H1 (cell line): ENCODE measurements at regions not wholly inside any gene's neighbourhood (a gene's known extent, or its start where the extent isn't known, plus 50 kb on each side); places are given as distances from the start of the nearest gene placed in this dataset.

Experiments used
- CTCF ChIA-PET: fragments of 300-600 bp; sonication (Branson Sonifier 250); formaldehyde crosslinking; loops from one replicate; lab custom pipeline; 2021; ENCODE audit not compliant: partially characterized antibody; lab: Charles Lee
- POLR2A ChIA-PET: fragments of 300-600 bp; sonication (Branson Sonifier 250); formaldehyde crosslinking; loops from one replicate; lab custom pipeline; 2021; ENCODE audit warnings: inconsistent platforms; ENCODE audit not compliant: partially characterized antibody; lab: Charles Lee
- DNase-seq, 2 experiments: peaks; one replicate each; pipeline versions ENCODE4 v3.0.0 to v3.0.0-alpha.2; 2010 to 2022; ENCODE audit warnings: low spot score in 2 of 2, low read depth in 1 of 2, mixed read lengths in 1 of 2
- FAIRE-seq: peaks from 2 replicates; lab custom pipeline; 2011; peaks lifted over from hg19 to GRCh38; lab: Jason Lieb, UNC
- H2AFZ ChIP-seq: 2 replicates; pipeline ENCODE4 v1.8.1; 2012; ENCODE audit warnings: low read length, inconsistent platforms
- H2AK5ac ChIP-seq: 2 replicates; pipeline ENCODE4 v1.6.1; 2013; ENCODE audit warnings: low read depth, low read length
- H2BK120ac ChIP-seq: replicated peaks from 2 replicates; pipeline ENCODE3; 2013; ENCODE audit warnings: low read depth, low read length, inconsistent platforms
- H2BK12ac ChIP-seq: 2 replicates; pipeline ENCODE4 v1.6.1; 2013; ENCODE audit warnings: low read depth, low read length
- H2BK15ac ChIP-seq: 2 replicates; pipeline ENCODE4 v1.6.1; 2013; ENCODE audit warnings: low read length
- H2BK20ac ChIP-seq: 2 replicates; pipeline ENCODE4 v1.6.1; 2013; ENCODE audit warnings: low read length
- H2BK5ac ChIP-seq: 2 replicates; pipeline ENCODE4 v1.6.1; 2013; ENCODE audit warnings: low read depth, low read length
- H3K14ac ChIP-seq: 2 replicates; pipeline ENCODE4 v1.6.1; 2013; ENCODE audit warnings: inconsistent platforms; ENCODE audit not compliant: insufficient read length
- H3K18ac ChIP-seq: 2 replicates; pipeline ENCODE4 v1.6.1; 2013; ENCODE audit warnings: low read length; ENCODE audit errors: extremely low read depth
- H3K23ac ChIP-seq: 2 replicates; pipeline ENCODE4 v1.6.1; 2013; ENCODE audit warnings: inconsistent platforms; ENCODE audit not compliant: insufficient read length
- H3K23me2 ChIP-seq: 2 replicates; pipeline ENCODE4 v1.6.1; 2013; ENCODE audit warnings: low read depth, low read length
- H3K27ac ChIP-seq: 2 replicates; pipeline ENCODE4 v1.6.1; 2011; ENCODE audit warnings: low read depth, low read length, inconsistent platforms
- H3K27me3 ChIP-seq, 4 experiments: replicated peaks in 1 of 4; 1 replicate in 1 of 4; 2 replicates in 3 of 4; pipeline versions ENCODE4 v1.6.1 to v1.8.1; 2011 to 2013; ENCODE audit warnings: low read length in 3 of 4, mild to moderate bottlenecking in 3 of 4, inconsistent platforms in 2 of 4, mixed read lengths in 2 of 4, moderate library complexity in 1 of 4; ENCODE audit not compliant: control insufficient read depth in 3 of 4, insufficient read depth in 3 of 4; ENCODE audit errors: extremely low read depth in 1 of 4
- H3K36me3 ChIP-seq, 4 experiments: 2 replicates each; pipeline versions ENCODE4 v1.6.1 to v1.8.1; 2011 to 2013; ENCODE audit warnings: mild to moderate bottlenecking in 4 of 4, low read length in 3 of 4, moderate library complexity in 2 of 4, control low read depth in 1 of 4, inconsistent platforms in 1 of 4; ENCODE audit not compliant: insufficient read depth in 4 of 4, control insufficient read depth in 2 of 4
- H3K4ac ChIP-seq: replicated peaks from 2 replicates; pipeline ENCODE3; 2013; ENCODE audit warnings: low read length, low read depth, mixed read lengths, inconsistent platforms; ENCODE audit not compliant: insufficient read length
- H3K4me1 ChIP-seq, 4 experiments: replicated peaks in 1 of 4; 1 replicate in 1 of 4; 2 replicates in 3 of 4; pipeline versions ENCODE4 v1.6.1 to v1.8.1; 2011 to 2013; ENCODE audit warnings: low read length in 3 of 4, inconsistent platforms in 2 of 4, mixed read lengths in 1 of 4; ENCODE audit not compliant: insufficient read depth in 4 of 4, control insufficient read depth in 3 of 4
- H3K4me2 ChIP-seq, 2 experiments: 2 replicates each; pipeline versions ENCODE4 v1.6.1 to v1.8.1; 2011 to 2013; ENCODE audit warnings: low read depth in 2 of 2, low read length in 2 of 2, control low read depth in 1 of 2, inconsistent platforms in 1 of 2, mild to moderate bottlenecking in 1 of 2; ENCODE audit not compliant: insufficient read depth in 1 of 2
- H3K4me3 ChIP-seq, 4 experiments: fragments of 200-600, 300-600 bp in 1 of 4; sonication (generic), shearing (Covaris generic), sonication (Bioruptor Twin) in 1 of 4; 2 replicates each; pipeline versions ENCODE4 v1.5.1 to v1.8.1; 2011 to 2016; ENCODE audit warnings: low read length in 4 of 4, low read depth in 3 of 4, control low read depth in 2 of 4, inconsistent platforms in 2 of 4, mild to moderate bottlenecking in 2 of 4, mixed read lengths in 1 of 4, moderate library complexity in 1 of 4; ENCODE audit not compliant: insufficient read depth in 2 of 4; ENCODE audit errors: extremely low read depth in 1 of 4
- H3K56ac ChIP-seq: replicated peaks from 2 replicates; pipeline ENCODE3; 2013; ENCODE audit warnings: low read depth, mild to moderate bottlenecking, mixed read lengths, low read length, inconsistent platforms; ENCODE audit not compliant: insufficient read length
- H3K79me1 ChIP-seq: 2 replicates; pipeline ENCODE4 v1.6.1; 2013; ENCODE audit warnings: low read depth, low read length, control low read depth
- H3K79me2 ChIP-seq, 2 experiments: 2 replicates each; pipeline versions ENCODE4 v1.6.1 to v1.8.1; 2012 to 2013; ENCODE audit warnings: low read length in 2 of 2, mild to moderate bottlenecking in 2 of 2, inconsistent platforms in 1 of 2; ENCODE audit not compliant: insufficient read depth in 2 of 2, control insufficient read depth in 1 of 2
- H3K9ac ChIP-seq, 4 experiments: replicated peaks in 1 of 4; 1 replicate in 1 of 4; 2 replicates in 3 of 4; pipeline versions ENCODE4 v1.6.1 to v1.8.1; 2011 to 2013; ENCODE audit warnings: low read depth in 3 of 4, low read length in 3 of 4, control low read depth in 2 of 4, mild to moderate bottlenecking in 2 of 4, moderate library complexity in 2 of 4, inconsistent platforms in 1 of 4; ENCODE audit errors: extremely low read depth in 1 of 4
- H3K9me3 ChIP-seq, 2 experiments: 2 replicates each; pipeline versions ENCODE4 v1.6.1 to v1.8.1; 2012 to 2013; ENCODE audit warnings: mild to moderate bottlenecking in 2 of 2, moderate library complexity in 2 of 2, control low read depth in 1 of 2, inconsistent platforms in 1 of 2, low read depth in 1 of 2, low read length in 1 of 2, mixed read lengths in 1 of 2; ENCODE audit not compliant: insufficient read depth in 2 of 2
- H4K20me1 ChIP-seq, 2 experiments: replicated peaks in 1 of 2; 2 replicates each; pipeline versions ENCODE3 to v1.8.1; 2011 to 2013; ENCODE audit warnings: inconsistent platforms in 2 of 2, low read length in 2 of 2, mild to moderate bottlenecking in 1 of 2; ENCODE audit not compliant: insufficient read depth in 2 of 2, control insufficient read depth in 1 of 2
- H4K5ac ChIP-seq: 2 replicates; pipeline ENCODE4 v1.6.1; 2013; ENCODE audit warnings: low read length, low read depth, mixed read lengths, inconsistent platforms; ENCODE audit not compliant: insufficient read length
- H4K8ac ChIP-seq: 2 replicates; pipeline ENCODE4 v1.8.0; 2013; ENCODE audit warnings: mild to moderate bottlenecking, moderate library complexity, low read length, inconsistent platforms; ENCODE audit not compliant: insufficient read depth; ENCODE audit errors: extremely low read depth
- H4K91ac ChIP-seq: replicated peaks from 2 replicates; pipeline ENCODE3; 2013; ENCODE audit warnings: low read length, mixed read lengths, inconsistent platforms; ENCODE audit not compliant: insufficient read length
- ATF2 ChIP-seq: IDR thresholded peaks from 2 replicates; pipeline ENCODE4 v1.6.1; 2012; ENCODE audit warnings: low read length, inconsistent platforms
- ATF3 ChIP-seq: IDR thresholded peaks from 2 replicates; pipeline ENCODE4 v1.6.1; 2011; ENCODE audit warnings: low read depth, mild to moderate bottlenecking, low read length; ENCODE audit not compliant: insufficient read depth
- CHD2 ChIP-seq: IDR thresholded peaks from 2 replicates; pipeline ENCODE4 v1.6.1; 2012; ENCODE audit warnings: low read length, improper control_type of control experiment
- CTBP2 ChIP-seq: IDR thresholded peaks from 2 replicates; pipeline ENCODE4 v1.7.0; 2011; ENCODE audit warnings: borderline replicate concordance, mild to moderate bottlenecking, moderate library complexity, mixed read lengths, low read length; ENCODE audit not compliant: insufficient read depth, insufficient read length
- FOSL1 ChIP-seq: IDR thresholded peaks from 2 replicates; pipeline ENCODE4 v1.6.1; 2011; ENCODE audit warnings: mild to moderate bottlenecking, low read depth, low read length, moderate library complexity; ENCODE audit not compliant: insufficient read depth
- POU5F1 ChIP-seq: IDR thresholded peaks from 2 replicates; pipeline ENCODE4 v1.6.1; 2011; ENCODE audit warnings: low read depth, mild to moderate bottlenecking, low read length, moderate library complexity
- RAD21 ChIP-seq, 2 experiments: IDR thresholded peaks in 1 of 2; conservative IDR thresholded peaks in 1 of 2; 2 replicates each; pipeline ENCODE4 v1.6.1; 2011; ENCODE audit warnings: low read depth in 2 of 2, low read length in 2 of 2, improper control_type of control experiment in 1 of 2, inconsistent platforms in 1 of 2, mild to moderate bottlenecking in 1 of 2, moderate library complexity in 1 of 2
- SRF ChIP-seq: IDR thresholded peaks from 2 replicates; pipeline ENCODE4 v1.6.1; 2011; ENCODE audit warnings: mild to moderate bottlenecking, low read depth, low read length, moderate library complexity
- TAF1 ChIP-seq: IDR thresholded peaks from 2 replicates; pipeline ENCODE4 v1.6.1; 2011; ENCODE audit warnings: mild to moderate bottlenecking, low read depth, low read length
- TAF7 ChIP-seq: optimal IDR thresholded peaks from 2 replicates; pipeline ENCODE3; 2011; ENCODE audit warnings: low read depth, mild to moderate bottlenecking, inconsistent platforms, low read length, moderate library complexity, borderline replicate concordance
- ZNF274 ChIP-seq: IDR thresholded peaks from 2 replicates; pipeline ENCODE4 v1.7.0; 2012; ENCODE audit warnings: low read length, borderline replicate concordance; ENCODE audit errors: extremely low read depth
- WGBS, 2 experiments: shearing (Covaris generic) in 1 of 2; methylation state at CpG; one replicate each; pipeline versions ENCODE4 v1.1.6 to v1.1.7; 2013 to 2015; ENCODE audit warnings: low lambda C conversion rate in 2 of 2, mixed read lengths in 2 of 2, inconsistent platforms in 1 of 2, low coverage in 1 of 2, missing lambda C conversion rate in 1 of 2; ENCODE audit not compliant: insufficient replicate concordance in 2 of 2, insufficient coverage in 1 of 2, insufficient read length in 1 of 2; ENCODE audit errors: extremely low coverage in 1 of 2, missing lambda C conversion rate in 1 of 2; 5-methylcytosine and 5-hydroxymethylcytosine counted together

GRCh38 chr10:44552726-44553125 lies 167.8 kb upstream of the CXCL12 start:
- H4K5ac ChIP-seq, result no peak overlapping the region
- no peak overlapping the region for H3K4me2 ChIP-seq
- H3K56ac ChIP-seq, result no peak overlapping the region
- H3K36me3 ChIP-seq, result no peaks in the 10 kb centered on the region
- no peak overlapping the region for H3K4me3 ChIP-seq
- no peaks in the 10 kb centered on the region; the same call in 1 of the 2 replicates for H3K79me1 ChIP-seq
- no peak overlapping the region for H2BK15ac ChIP-seq
- H3K14ac ChIP-seq, result no peak overlapping the region
- no peaks in the 10 kb centered on the region for H3K4me1 ChIP-seq
- POLR2A ChIA-PET, result no interaction called here
- no peaks in the 10 kb centered on the region for H3K79me2 ChIP-seq
- H3K23me2 ChIP-seq, result no peaks in the 10 kb centered on the region
- H2BK120ac ChIP-seq, result no peak overlapping the region
- 93% methylated on average over 8 of the region's 8 CpGs; no CpG with 5 or more reads in 1 of the 2 experiments for WGBS, 2 experiments
- H2AFZ ChIP-seq, result no peak overlapping the region
- no peak overlapping the region for H3K4ac ChIP-seq
- FAIRE-seq (no peak), DNase-seq (no peak)
- no peaks in the 10 kb centered on the region for H4K20me1 ChIP-seq
- H3K27ac ChIP-seq, result no peak overlapping the region
- H4K91ac ChIP-seq, result no peak overlapping the region
- CTCF ChIA-PET, result interaction anchor here (1.4 kb wide), 1 partner anchor 9 kb away, joined by 3 read pairs; no protein-coding TSS in a partner anchor
- H3K23ac ChIP-seq, result no peak overlapping the region
- H2BK5ac ChIP-seq, result no peak overlapping the region
- no peak overlapping the region for H2BK12ac ChIP-seq
- no peak overlapping the region for H4K8ac ChIP-seq
- no peak overlapping the region for H3K18ac ChIP-seq
- no peaks in the 10 kb centered on the region for H3K9me3 ChIP-seq
- no peak overlapping the region for H2BK20ac ChIP-seq
- no peak overlapping the region for H2AK5ac ChIP-seq
- H3K9ac ChIP-seq, result no peak overlapping the region
- H3K27me3 ChIP-seq, result peaks cover 0 to 2% (median 0%) of the 10 kb centered on the region in 4 experiments; a peak in 1 of 7 replicates
- TF ChIP-seq SRF (no peak), CTBP2 (no peak), TAF7 (no peak), FOSL1 (no peak), CHD2 (no peak), ZNF274 (no peak), RAD21 (IDR thresholded peaks at IDR 0.05 in 1 of 2, conservative IDR thresholded peaks at IDR 0.05 in 1 of 2; ENCODE audit: low read depth in 2 of 2, low read length in 2 of 2) (no peak), TAF1 (no peak), ATF2 (no peak), POU5F1 (no peak), ATF3 (no peak)
